CD4-positive, alpha-beta T cell treated with Interleukin-17A for 1 hour (primary cell): ENCODE measurements at regions not wholly inside any gene's neighbourhood (a gene's known extent, or its start where the extent isn't known, plus 50 kb on each side); places are given as distances from the start of the nearest gene placed in this dataset.
"Not testable (repeated sequence)": the region's sequence is repeated elsewhere in the genome, so short reads cannot be mapped to it uniquely, and the experiment has no call there.

ENCODE experiments used
- DNase-seq: peaks from one replicate; pipeline ENCODE4 v3.0.0-alpha.2; 2020

GRCh38 chr2:138066139-138066806, 102.0 kb downstream of the HNMT start:
- no peak for DNase-seq

GRCh38 chr2:138066841-138067240, 102.6 kb downstream of the HNMT start:
- no peak for DNase-seq

- DNase-seq, result not testable (repeated sequence)
Observed at GRCh38 chr2:138068669-138069068, 104.4 kb downstream of the HNMT start.

- DNase-seq, result not testable (repeated sequence)
Observed at GRCh38 chr2:138071042-138071719, 106.9 kb downstream of the HNMT start.

- DNase-seq, result no peak
Observed at GRCh38 chr2:138071720-138072719, 107.7 kb downstream of the HNMT start.

GRCh38 chr2:138078153-138078552, 113.9 kb downstream of the HNMT start:
- no peak for DNase-seq

GRCh38 chr2:138079976-138080375, 115.7 kb downstream of the HNMT start:
- no peak for DNase-seq

GRCh38 chr2:138081225-138082073, 117.2 kb downstream of the HNMT start:
- no peak for DNase-seq

- DNase-seq, result no peak
Observed at GRCh38 chr2:138084206-138084605, 119.9 kb downstream of the HNMT start.

GRCh38 chr2:138085441-138085840, 121.2 kb downstream of the HNMT start:
- DNase-seq, result not testable (repeated sequence)

- DNase-seq, result no peak
Observed at GRCh38 chr2:138086576-138086975, 122.3 kb downstream of the HNMT start.

- DNase-seq, result no peak
Observed at GRCh38 chr2:138087751-138088593, 123.7 kb downstream of the HNMT start.

- peak; percentile 1 for DNase-seq
Observed at GRCh38 chr2:138090330-138090729, 126.1 kb downstream of the HNMT start.

- DNase-seq, result no peak
Observed at GRCh38 chr2:138093455-138093854, 129.2 kb downstream of the HNMT start.

GRCh38 chr2:138094031-138094430, 129.8 kb downstream of the HNMT start:
- no peak for DNase-seq

- DNase-seq, result no peak
Observed at GRCh38 chr2:138095336-138095735, 131.1 kb downstream of the HNMT start.

- DNase-seq, result not testable (repeated sequence)
Observed at GRCh38 chr2:138099288-138099687, 135.0 kb downstream of the HNMT start.

GRCh38 chr2:138101718-138102117, 137.4 kb downstream of the HNMT start:
- DNase-seq, result no peak

GRCh38 chr2:138102664-138103063, 138.4 kb downstream of the HNMT start:
- DNase-seq, result no peak

GRCh38 chr2:138103156-138103555, 138.9 kb downstream of the HNMT start:
- DNase-seq, result no peak

- no peak for DNase-seq
Observed at GRCh38 chr2:138104071-138104470, 139.8 kb downstream of the HNMT start.
